GM18505 (cell line): ENCODE measurements at regions not wholly inside any gene's neighbourhood (a gene's known extent, or its start where the extent isn't known, plus 50 kb on each side); places are given as distances from the start of the nearest gene placed in this dataset.

ENCODE experiments used
- ATAC-seq: cut with Tn5 transposase; IDR thresholded peaks from one replicate; pipeline ENCODE4 v1.9.1; 2021; ENCODE audit not compliant: unreplicated experiment
- POLR2A ChIP-seq: IDR thresholded peaks from 4 replicates; pipeline ENCODE4 v1.6.1; 2011; ENCODE audit warnings: borderline replicate concordance; ENCODE audit not compliant: insufficient read depth, insufficient read length; ENCODE audit errors: extremely low read depth

GRCh38 chr12:115455268-115455681 is 771.3 kb upstream of the TBX3 start:
- no peak for ATAC-seq
- TF ChIP-seq POLR2A: no peak

GRCh38 chr12:115452751-115453281 is 768.8 kb upstream of the TBX3 start:
- ATAC-seq: no peak
- no peak for TF ChIP-seq POLR2A

GRCh38 chr12:115451780-115452736 is 768.1 kb upstream of the TBX3 start:
- no peak for ATAC-seq
- no peak for TF ChIP-seq POLR2A

GRCh38 chr12:115451151-115451779 is 767.3 kb upstream of the TBX3 start:
- ATAC-seq: no peak

GRCh38 chr12:115450710-115451109 is 766.7 kb upstream of the TBX3 start:
- ATAC-seq: no peak
- no peak for TF ChIP-seq POLR2A

More at GRCh38 chr12:115451151-115451779, 767.3 kb upstream of the TBX3 start:
- no peak for TF ChIP-seq POLR2A

GRCh38 chr12:115450017-115450416 is 766.0 kb upstream of the TBX3 start:
- no peak for TF ChIP-seq POLR2A
- no peak for ATAC-seq

GRCh38 chr12:115449526-115449925 is 765.6 kb upstream of the TBX3 start:
- no peak for ATAC-seq
- no peak for TF ChIP-seq POLR2A

- TF ChIP-seq POLR2A: no peak
- ATAC-seq: no peak
Observed at GRCh38 chr12:115444346-115444745, 760.4 kb upstream of the TBX3 start.

- no peak for ATAC-seq
- no peak for TF ChIP-seq POLR2A
Observed at GRCh38 chr12:115443351-115443938, 759.5 kb upstream of the TBX3 start.

- no peak for ATAC-seq
- no peak for TF ChIP-seq POLR2A
Observed at GRCh38 chr12:115440438-115440837, 756.5 kb upstream of the TBX3 start.

- no peak for ATAC-seq
Observed at GRCh38 chr12:115439008-115439601, 755.1 kb upstream of the TBX3 start.

GRCh38 chr12:115438314-115438713 is 754.3 kb upstream of the TBX3 start:
- no peak for TF ChIP-seq POLR2A
- ATAC-seq: no peak

More at GRCh38 chr12:115439008-115439601, 755.1 kb upstream of the TBX3 start:
- no peak for TF ChIP-seq POLR2A

GRCh38 chr12:115437061-115437567 is 753.1 kb upstream of the TBX3 start:
- no peak for TF ChIP-seq POLR2A
- no peak for ATAC-seq
